ENCODE measurements at regions not wholly inside any gene's neighbourhood (a gene's known extent, or its start where the extent isn't known, plus 50 kb on each side); places are given as distances from the start of the nearest gene placed in this dataset.

DNA sequence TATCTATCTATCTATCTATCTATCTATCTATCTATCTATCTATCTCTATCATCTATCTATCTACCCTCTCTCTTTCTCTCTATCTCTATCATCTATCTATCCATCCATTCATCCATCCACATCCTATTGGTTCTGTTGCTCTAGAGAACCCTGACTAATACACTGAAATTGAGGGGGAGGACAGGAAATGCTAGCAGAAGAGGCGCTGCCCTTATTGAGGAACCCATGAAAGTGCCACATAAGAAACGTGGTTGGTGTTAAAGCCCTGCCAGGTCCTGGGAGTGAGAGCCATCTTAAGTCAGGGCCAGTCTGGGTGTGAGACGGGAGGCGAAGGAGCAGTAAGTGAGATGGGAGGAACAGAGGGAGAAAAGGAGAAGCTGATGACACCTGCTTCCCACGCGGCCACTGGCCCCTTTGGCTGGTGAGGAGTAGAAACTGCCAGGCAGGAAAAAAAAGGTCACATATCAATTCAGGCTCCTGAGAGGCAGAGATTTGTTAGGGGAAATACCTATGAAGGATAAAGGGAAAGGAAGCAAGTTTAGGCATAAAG is 87.9 kb upstream of the PLET1 start:
- no peak for TF ChIP-seq CREB1 (CRISPR knock-in tag; IDR thresholded peaks at IDR 0.05)
- TF ChIP-seq, protein P1, sequence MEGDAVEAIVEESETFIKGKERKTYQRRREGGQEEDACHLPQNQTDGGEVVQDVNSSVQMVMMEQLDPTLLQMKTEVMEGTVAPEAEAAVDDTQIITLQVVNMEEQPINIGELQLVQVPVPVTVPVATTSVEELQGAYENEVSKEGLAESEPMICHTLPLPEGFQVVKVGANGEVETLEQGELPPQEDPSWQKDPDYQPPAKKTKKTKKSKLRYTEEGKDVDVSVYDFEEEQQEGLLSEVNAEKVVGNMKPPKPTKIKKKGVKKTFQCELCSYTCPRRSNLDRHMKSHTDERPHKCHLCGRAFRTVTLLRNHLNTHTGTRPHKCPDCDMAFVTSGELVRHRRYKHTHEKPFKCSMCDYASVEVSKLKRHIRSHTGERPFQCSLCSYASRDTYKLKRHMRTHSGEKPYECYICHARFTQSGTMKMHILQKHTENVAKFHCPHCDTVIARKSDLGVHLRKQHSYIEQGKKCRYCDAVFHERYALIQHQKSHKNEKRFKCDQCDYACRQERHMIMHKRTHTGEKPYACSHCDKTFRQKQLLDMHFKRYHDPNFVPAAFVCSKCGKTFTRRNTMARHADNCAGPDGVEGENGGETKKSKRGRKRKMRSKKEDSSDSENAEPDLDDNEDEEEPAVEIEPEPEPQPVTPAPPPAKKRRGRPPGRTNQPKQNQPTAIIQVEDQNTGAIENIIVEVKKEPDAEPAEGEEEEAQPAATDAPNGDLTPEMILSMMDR (IDR thresholded peaks at IDR 0.05), result no peak
- TF ChIP-seq, protein P2, sequence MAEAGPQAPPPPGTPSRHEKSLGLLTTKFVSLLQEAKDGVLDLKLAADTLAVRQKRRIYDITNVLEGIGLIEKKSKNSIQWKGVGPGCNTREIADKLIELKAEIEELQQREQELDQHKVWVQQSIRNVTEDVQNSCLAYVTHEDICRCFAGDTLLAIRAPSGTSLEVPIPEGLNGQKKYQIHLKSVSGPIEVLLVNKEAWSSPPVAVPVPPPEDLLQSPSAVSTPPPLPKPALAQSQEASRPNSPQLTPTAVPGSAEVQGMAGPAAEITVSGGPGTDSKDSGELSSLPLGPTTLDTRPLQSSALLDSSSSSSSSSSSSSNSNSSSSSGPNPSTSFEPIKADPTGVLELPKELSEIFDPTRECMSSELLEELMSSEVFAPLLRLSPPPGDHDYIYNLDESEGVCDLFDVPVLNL (CRISPR knock-in tag; IDR thresholded peaks at IDR 0.05; ENCODE audit: borderline replicate concordance, low read depth), result no peak
- no peak for TF ChIP-seq ZNF317 (CRISPR knock-in tag; IDR thresholded peaks at IDR 0.05; ENCODE audit: borderline replicate concordance, low read depth)
- TF ChIP-seq, protein P3, sequence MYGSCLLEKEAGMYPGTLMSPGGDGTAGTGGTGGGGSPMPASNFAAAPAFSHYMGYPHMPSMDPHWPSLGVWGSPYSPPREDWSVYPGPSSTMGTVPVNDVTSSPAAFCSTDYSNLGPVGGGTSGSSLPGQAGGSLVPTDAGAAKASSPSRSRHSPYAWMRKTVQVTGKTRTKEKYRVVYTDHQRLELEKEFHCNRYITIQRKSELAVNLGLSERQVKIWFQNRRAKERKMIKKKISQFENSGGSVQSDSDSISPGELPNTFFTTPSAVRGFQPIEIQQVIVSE (CRISPR knock-in tag; IDR thresholded peaks at IDR 0.05; ENCODE audit: borderline replicate concordance), result no peak
- no peak for TF ChIP-seq TEAD4 (CRISPR knock-in tag; IDR thresholded peaks at IDR 0.05)
- no peak for TF ChIP-seq GTF2I (CRISPR knock-in tag; conservative IDR thresholded peaks at IDR 0.05)
- TF ChIP-seq, protein P4, sequence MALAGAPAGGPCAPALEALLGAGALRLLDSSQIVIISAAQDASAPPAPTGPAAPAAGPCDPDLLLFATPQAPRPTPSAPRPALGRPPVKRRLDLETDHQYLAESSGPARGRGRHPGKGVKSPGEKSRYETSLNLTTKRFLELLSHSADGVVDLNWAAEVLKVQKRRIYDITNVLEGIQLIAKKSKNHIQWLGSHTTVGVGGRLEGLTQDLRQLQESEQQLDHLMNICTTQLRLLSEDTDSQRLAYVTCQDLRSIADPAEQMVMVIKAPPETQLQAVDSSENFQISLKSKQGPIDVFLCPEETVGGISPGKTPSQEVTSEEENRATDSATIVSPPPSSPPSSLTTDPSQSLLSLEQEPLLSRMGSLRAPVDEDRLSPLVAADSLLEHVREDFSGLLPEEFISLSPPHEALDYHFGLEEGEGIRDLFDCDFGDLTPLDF (CRISPR knock-in tag; IDR thresholded peaks at IDR 0.05), result no peak
- no peak for TF ChIP-seq SP1 (CRISPR knock-in tag; conservative IDR thresholded peaks at IDR 0.05)
- TF ChIP-seq, protein P5, sequence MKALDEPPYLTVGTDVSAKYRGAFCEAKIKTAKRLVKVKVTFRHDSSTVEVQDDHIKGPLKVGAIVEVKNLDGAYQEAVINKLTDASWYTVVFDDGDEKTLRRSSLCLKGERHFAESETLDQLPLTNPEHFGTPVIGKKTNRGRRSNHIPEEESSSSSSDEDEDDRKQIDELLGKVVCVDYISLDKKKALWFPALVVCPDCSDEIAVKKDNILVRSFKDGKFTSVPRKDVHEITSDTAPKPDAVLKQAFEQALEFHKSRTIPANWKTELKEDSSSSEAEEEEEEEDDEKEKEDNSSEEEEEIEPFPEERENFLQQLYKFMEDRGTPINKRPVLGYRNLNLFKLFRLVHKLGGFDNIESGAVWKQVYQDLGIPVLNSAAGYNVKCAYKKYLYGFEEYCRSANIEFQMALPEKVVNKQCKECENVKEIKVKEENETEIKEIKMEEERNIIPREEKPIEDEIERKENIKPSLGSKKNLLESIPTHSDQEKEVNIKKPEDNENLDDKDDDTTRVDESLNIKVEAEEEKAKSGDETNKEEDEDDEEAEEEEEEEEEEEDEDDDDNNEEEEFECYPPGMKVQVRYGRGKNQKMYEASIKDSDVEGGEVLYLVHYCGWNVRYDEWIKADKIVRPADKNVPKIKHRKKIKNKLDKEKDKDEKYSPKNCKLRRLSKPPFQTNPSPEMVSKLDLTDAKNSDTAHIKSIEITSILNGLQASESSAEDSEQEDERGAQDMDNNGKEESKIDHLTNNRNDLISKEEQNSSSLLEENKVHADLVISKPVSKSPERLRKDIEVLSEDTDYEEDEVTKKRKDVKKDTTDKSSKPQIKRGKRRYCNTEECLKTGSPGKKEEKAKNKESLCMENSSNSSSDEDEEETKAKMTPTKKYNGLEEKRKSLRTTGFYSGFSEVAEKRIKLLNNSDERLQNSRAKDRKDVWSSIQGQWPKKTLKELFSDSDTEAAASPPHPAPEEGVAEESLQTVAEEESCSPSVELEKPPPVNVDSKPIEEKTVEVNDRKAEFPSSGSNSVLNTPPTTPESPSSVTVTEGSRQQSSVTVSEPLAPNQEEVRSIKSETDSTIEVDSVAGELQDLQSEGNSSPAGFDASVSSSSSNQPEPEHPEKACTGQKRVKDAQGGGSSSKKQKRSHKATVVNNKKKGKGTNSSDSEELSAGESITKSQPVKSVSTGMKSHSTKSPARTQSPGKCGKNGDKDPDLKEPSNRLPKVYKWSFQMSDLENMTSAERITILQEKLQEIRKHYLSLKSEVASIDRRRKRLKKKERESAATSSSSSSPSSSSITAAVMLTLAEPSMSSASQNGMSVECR (CRISPR knock-in tag; IDR thresholded peaks at IDR 0.05; ENCODE audit: borderline replicate concordance), result no peak
- TF ChIP-seq ZNF121 (CRISPR knock-in tag; IDR thresholded peaks at IDR 0.05), result no peak

All from WTC11 (cell line).